ENCODE measurements at regions not wholly inside any gene's neighbourhood (a gene's known extent, or its start where the extent isn't known, plus 50 kb on each side); places are given as distances from the start of the nearest gene placed in this dataset.

GRCh38 chr11:122172352-122173073 lies 56.5 kb upstream of the BLID start:
- TF ChIP-seq CTCF (conservative IDR thresholded peaks at IDR 0.05) (no peak), ZFX (IDR thresholded peaks at IDR 0.05) (no peak)

All from C4-2B (cell line).